ENCODE measurements at regions not wholly inside any gene's neighbourhood (a gene's known extent, or its start where the extent isn't known, plus 50 kb on each side); places are given as distances from the start of the nearest gene placed in this dataset.

DNA sequence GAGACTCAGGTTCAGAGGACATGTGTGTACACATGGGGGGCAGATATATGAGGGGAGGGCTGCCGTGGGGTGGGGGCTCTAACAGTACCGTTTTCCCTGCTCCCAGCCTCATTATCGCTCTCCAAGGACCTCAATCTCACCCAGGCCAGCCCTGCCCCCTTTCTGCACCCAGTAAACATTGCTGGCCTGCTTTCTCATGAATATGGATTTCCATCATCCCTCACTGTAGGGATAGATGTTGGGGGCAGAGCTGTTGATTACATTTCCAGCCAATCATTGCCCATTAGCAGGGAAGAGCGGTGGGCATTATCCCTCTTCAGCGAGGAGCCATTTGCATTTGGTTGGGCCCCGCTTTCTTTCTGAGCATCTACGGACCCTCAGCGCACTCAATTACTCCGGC lies 273.8 kb downstream of the RPS6KC1 start:
- no peaks in the 10 kb centered on the region for H3K36me3 ChIP-seq (ENCODE audit: control insufficient read depth, insufficient read depth, low read length)
- H3K4me3 ChIP-seq (ENCODE audit: low read depth in 2 of 2, low read length in 2 of 2), result no peak overlapping the region
- no TSS peak for BruUV-seq (replicated peaks)
- H3K9me3 ChIP-seq (ENCODE audit: control insufficient read depth, insufficient read depth, low read depth, low read length), result no peaks in the 10 kb centered on the region
- intact Hi-C loops (cut with micrococcal nuclease; ENCODE audit: unreplicated experiment), result no loop called here
- DNase-seq (ENCODE audit: low read depth, low spot score), result no peak
- no peaks in the 10 kb centered on the region for H3K4me1 ChIP-seq (ENCODE audit: control insufficient read depth, insufficient read depth, low read length)
- ChIA-PET CTCF (no interaction called here), POLR2A (no interaction called here)
- H3K27me3 ChIP-seq (ENCODE audit: control insufficient read depth, insufficient read depth, low read length), result no peaks in the 10 kb centered on the region
- ATAC-seq, result no peak
- H3K27ac ChIP-seq (ENCODE audit: low read length), result no peak overlapping the region
- in situ Hi-C loops (cut with HindIII; ENCODE audit: low pct_unique_long_range_greater_than_20kb, low sequenced_read_pairs), result no loop called here
- TF ChIP-seq TCF7L2 (IDR thresholded peaks at IDR 0.05; ENCODE audit: low read depth, low read length), result no peak
- TF ChIP-seq, protein P1, sequence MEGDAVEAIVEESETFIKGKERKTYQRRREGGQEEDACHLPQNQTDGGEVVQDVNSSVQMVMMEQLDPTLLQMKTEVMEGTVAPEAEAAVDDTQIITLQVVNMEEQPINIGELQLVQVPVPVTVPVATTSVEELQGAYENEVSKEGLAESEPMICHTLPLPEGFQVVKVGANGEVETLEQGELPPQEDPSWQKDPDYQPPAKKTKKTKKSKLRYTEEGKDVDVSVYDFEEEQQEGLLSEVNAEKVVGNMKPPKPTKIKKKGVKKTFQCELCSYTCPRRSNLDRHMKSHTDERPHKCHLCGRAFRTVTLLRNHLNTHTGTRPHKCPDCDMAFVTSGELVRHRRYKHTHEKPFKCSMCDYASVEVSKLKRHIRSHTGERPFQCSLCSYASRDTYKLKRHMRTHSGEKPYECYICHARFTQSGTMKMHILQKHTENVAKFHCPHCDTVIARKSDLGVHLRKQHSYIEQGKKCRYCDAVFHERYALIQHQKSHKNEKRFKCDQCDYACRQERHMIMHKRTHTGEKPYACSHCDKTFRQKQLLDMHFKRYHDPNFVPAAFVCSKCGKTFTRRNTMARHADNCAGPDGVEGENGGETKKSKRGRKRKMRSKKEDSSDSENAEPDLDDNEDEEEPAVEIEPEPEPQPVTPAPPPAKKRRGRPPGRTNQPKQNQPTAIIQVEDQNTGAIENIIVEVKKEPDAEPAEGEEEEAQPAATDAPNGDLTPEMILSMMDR (IDR thresholded peaks at IDR 0.05), result no peak
- TF ChIP-seq POLR2AphosphoS5 (IDR thresholded peaks at IDR 0.05; ENCODE audit: low read depth, low read length), result no peak
- TF ChIP-seq, protein P2, sequence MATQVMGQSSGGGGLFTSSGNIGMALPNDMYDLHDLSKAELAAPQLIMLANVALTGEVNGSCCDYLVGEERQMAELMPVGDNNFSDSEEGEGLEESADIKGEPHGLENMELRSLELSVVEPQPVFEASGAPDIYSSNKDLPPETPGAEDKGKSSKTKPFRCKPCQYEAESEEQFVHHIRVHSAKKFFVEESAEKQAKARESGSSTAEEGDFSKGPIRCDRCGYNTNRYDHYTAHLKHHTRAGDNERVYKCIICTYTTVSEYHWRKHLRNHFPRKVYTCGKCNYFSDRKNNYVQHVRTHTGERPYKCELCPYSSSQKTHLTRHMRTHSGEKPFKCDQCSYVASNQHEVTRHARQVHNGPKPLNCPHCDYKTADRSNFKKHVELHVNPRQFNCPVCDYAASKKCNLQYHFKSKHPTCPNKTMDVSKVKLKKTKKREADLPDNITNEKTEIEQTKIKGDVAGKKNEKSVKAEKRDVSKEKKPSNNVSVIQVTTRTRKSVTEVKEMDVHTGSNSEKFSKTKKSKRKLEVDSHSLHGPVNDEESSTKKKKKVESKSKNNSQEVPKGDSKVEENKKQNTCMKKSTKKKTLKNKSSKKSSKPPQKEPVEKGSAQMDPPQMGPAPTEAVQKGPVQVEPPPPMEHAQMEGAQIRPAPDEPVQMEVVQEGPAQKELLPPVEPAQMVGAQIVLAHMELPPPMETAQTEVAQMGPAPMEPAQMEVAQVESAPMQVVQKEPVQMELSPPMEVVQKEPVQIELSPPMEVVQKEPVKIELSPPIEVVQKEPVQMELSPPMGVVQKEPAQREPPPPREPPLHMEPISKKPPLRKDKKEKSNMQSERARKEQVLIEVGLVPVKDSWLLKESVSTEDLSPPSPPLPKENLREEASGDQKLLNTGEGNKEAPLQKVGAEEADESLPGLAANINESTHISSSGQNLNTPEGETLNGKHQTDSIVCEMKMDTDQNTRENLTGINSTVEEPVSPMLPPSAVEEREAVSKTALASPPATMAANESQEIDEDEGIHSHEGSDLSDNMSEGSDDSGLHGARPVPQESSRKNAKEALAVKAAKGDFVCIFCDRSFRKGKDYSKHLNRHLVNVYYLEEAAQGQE (IDR thresholded peaks at IDR 0.05; ENCODE audit: insufficient read depth in 1 of 2, low read depth in 2 of 2, low read length in 1 of 2), result no peak
- TF ChIP-seq SIN3A (IDR thresholded peaks at IDR 0.05; ENCODE audit: borderline replicate concordance, insufficient read depth, low read depth, low read length), result no peak

DNA sequence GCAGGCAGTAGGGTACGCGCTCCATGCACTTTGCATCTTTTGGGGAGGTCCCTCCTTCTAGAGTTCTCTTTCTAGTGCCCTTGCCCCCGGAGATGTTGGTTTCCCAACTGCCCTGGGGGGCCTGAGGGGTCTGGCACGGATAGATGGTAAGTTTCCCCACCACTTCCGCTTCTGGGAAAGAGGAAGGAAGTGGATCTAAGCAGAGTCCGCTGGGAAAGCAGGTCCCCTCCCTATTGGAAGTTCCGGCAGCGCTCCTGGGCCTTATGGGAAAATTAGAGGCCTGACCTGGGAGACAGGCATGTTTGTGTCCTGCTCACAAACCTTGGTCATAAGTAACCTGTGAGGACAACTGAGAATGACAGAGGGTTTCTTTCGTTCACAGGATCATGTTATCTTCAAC lies 274.4 kb downstream of the RPS6KC1 start:
- intact Hi-C loops (cut with micrococcal nuclease; ENCODE audit: unreplicated experiment) (no loop called here), in situ Hi-C loops (cut with HindIII; ENCODE audit: low pct_unique_long_range_greater_than_20kb, low sequenced_read_pairs) (no loop called here)
- no peak for ATAC-seq
- ChIA-PET CTCF (no interaction called here), POLR2A (no interaction called here)
- H3K27me3 ChIP-seq (ENCODE audit: control insufficient read depth, insufficient read depth, low read length), result no peaks in the 10 kb centered on the region
- TF ChIP-seq, protein P2 (IDR thresholded peaks at IDR 0.05; ENCODE audit: insufficient read depth in 1 of 2, low read depth in 2 of 2, low read length in 1 of 2), result no peak
- H3K4me1 ChIP-seq (ENCODE audit: control insufficient read depth, insufficient read depth, low read length), result no peaks in the 10 kb centered on the region
- DNase-seq (ENCODE audit: low read depth, low spot score), result no peak
- H3K4me3 ChIP-seq (ENCODE audit: low read depth in 2 of 2, low read length in 2 of 2), result no peak overlapping the region
- no peaks in the 10 kb centered on the region for H3K36me3 ChIP-seq (ENCODE audit: control insufficient read depth, insufficient read depth, low read length)
- BruUV-seq (replicated peaks), result no TSS peak
- H3K27ac ChIP-seq (ENCODE audit: low read length), result no peak overlapping the region
- H3K9me3 ChIP-seq (ENCODE audit: control insufficient read depth, insufficient read depth, low read depth, low read length), result no peaks in the 10 kb centered on the region

Measured in Panc1 (cell line).